ENCODE measurements at regions not wholly inside any gene's neighbourhood (a gene's known extent, or its start where the extent isn't known, plus 50 kb on each side); places are given as distances from the start of the nearest gene placed in this dataset.

GRCh38 chr6:11363881-11364576, 131.6 kb upstream of the NEDD9 start:
- H3K36me3 ChIP-seq, result no peaks in the 10 kb centered on the region
- no peaks in the 10 kb centered on the region for H3K27me3 ChIP-seq
- WGBS, result 52% methylated on average over 2 of the region's 2 CpGs
- H3K9me3 ChIP-seq, result no peaks in the 10 kb centered on the region
- DNase-seq (ENCODE audit: low spot score in 2 of 2), result no peak
- TF ChIP-seq POLR2AphosphoS5 (IDR thresholded peaks at IDR 0.05) (no peak), POLR2A (IDR thresholded peaks at IDR 0.05) (no peak), EP300 (IDR thresholded peaks at IDR 0.05) (no peak), CTCF (IDR thresholded peaks at IDR 0.05) (no peak)
- peak overlapping the region; percentile 59 for H3K27ac ChIP-seq
- peaks cover 6% of the 10 kb centered on the region for H3K4me1 ChIP-seq
- no peak overlapping the region for H3K4me3 ChIP-seq

GRCh38 chr6:11362564-11362963, 130.1 kb upstream of the NEDD9 start:
- 75% methylated on average over 1 of the region's 1 CpG for WGBS
- TF ChIP-seq EP300 (IDR thresholded peaks at IDR 0.05) (no peak), POLR2AphosphoS5 (IDR thresholded peaks at IDR 0.05) (no peak), CTCF (IDR thresholded peaks at IDR 0.05) (no peak), POLR2A (IDR thresholded peaks at IDR 0.05) (no peak)

GRCh38 chr6:11358904-11359830, 126.7 kb upstream of the NEDD9 start:
- 62% methylated on average over 4 of the region's 4 CpGs for WGBS
- no peaks in the 10 kb centered on the region for H3K9me3 ChIP-seq
- peaks cover 29% of the 10 kb centered on the region for H3K4me1 ChIP-seq
- no peak for TF ChIP-seq CTCF (IDR thresholded peaks at IDR 0.05)
- TF ChIP-seq POLR2A (IDR thresholded peaks at IDR 0.05), result no peak
- no peak for TF ChIP-seq EP300 (IDR thresholded peaks at IDR 0.05)
- TF ChIP-seq POLR2AphosphoS5 (IDR thresholded peaks at IDR 0.05), result no peak
- H3K4me3 ChIP-seq, result no peak overlapping the region
- no peaks in the 10 kb centered on the region for H3K27me3 ChIP-seq
- no peak for DNase-seq (ENCODE audit: low spot score in 2 of 2)
- H3K36me3 ChIP-seq, result no peaks in the 10 kb centered on the region
- peak overlapping the region; percentile 4 for H3K27ac ChIP-seq

More at GRCh38 chr6:11362564-11362963, 130.1 kb upstream of the NEDD9 start:
- Histone ChIP-seq H3K27me3 (no peaks in the 10 kb centered on the region), H3K4me3 (no peak overlapping the region), H3K9me3 (no peaks in the 10 kb centered on the region), H3K27ac (no peak overlapping the region), H3K4me1 (peaks cover 8% of the 10 kb centered on the region), H3K36me3 (no peaks in the 10 kb centered on the region)
- DNase-seq (ENCODE audit: low spot score in 2 of 2), result no peak

GRCh38 chr6:11357285-11357684, 124.8 kb upstream of the NEDD9 start:
- DNase-seq (ENCODE audit: low spot score in 2 of 2), result no peak
- no peaks in the 10 kb centered on the region for H3K36me3 ChIP-seq
- H3K27ac ChIP-seq, result peak overlapping the region; percentile 81
- H3K4me1 ChIP-seq, result peaks cover 29% of the 10 kb centered on the region
- TF ChIP-seq POLR2A (IDR thresholded peaks at IDR 0.05) (no peak), CTCF (IDR thresholded peaks at IDR 0.05) (no peak), POLR2AphosphoS5 (IDR thresholded peaks at IDR 0.05) (no peak), EP300 (IDR thresholded peaks at IDR 0.05) (no peak)
- no peak overlapping the region for H3K4me3 ChIP-seq
- no peaks in the 10 kb centered on the region for H3K9me3 ChIP-seq
- no peaks in the 10 kb centered on the region for H3K27me3 ChIP-seq
- WGBS, result 62% methylated on average over 7 of the region's 7 CpGs
